GM12874 (cell line): ENCODE measurements at regions not wholly inside any gene's neighbourhood (a gene's known extent, or its start where the extent isn't known, plus 50 kb on each side); places are given as distances from the start of the nearest gene placed in this dataset.

Source experiments
- CTCF ChIP-seq: IDR thresholded peaks from 2 replicates; pipeline ENCODE4 v1.5.1; 2011; ENCODE audit warnings: low read depth, mild to moderate bottlenecking, control low read depth, low read length, moderate library complexity; ENCODE audit not compliant: insufficient read depth

- no peak for TF ChIP-seq CTCF
Observed at GRCh38 chr6:66771626-66772025, 1064.6 kb upstream of the EYS start.

- TF ChIP-seq CTCF: no peak
Observed at GRCh38 chr6:66751630-66752029, 1044.6 kb upstream of the EYS start.

GRCh38 chr6:66740346-66740745, 1033.3 kb upstream of the EYS start:
- no peak for TF ChIP-seq CTCF

GRCh38 chr6:66735106-66735890, 1028.3 kb upstream of the EYS start:
- TF ChIP-seq CTCF: no peak

GRCh38 chr6:66731310-66731709, 1024.3 kb upstream of the EYS start:
- TF ChIP-seq CTCF: no peak

- no peak for TF ChIP-seq CTCF
Observed at GRCh38 chr6:66725670-66726069, 1018.6 kb upstream of the EYS start.

GRCh38 chr6:66717801-66718200, 1010.8 kb upstream of the EYS start:
- TF ChIP-seq CTCF: no peak
